ENCODE measurements at regions not wholly inside any gene's neighbourhood (a gene's known extent, or its start where the extent isn't known, plus 50 kb on each side); places are given as distances from the start of the nearest gene placed in this dataset.

DNA sequence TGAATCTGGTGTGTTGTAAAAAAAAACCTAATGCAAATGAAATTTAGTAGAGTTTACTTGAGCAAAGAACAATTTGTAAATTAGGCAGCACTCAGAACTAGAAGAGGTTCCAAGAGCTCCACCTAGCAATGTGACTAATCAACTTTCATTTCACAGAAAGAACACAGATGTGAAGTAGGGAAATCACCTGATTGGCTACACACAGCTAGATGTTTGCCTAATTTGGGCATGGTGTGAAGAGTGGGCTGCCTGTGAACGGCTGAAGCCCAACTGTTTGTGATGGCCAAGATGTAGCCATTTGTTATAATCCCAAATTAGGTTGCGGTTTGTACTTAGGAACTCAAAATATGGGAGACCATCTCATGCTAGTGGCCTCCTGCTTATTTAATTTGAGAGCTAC is 724.4 kb upstream of the SLITRK5 start:
- no peak for DNase-seq
- TF ChIP-seq, protein P1, sequence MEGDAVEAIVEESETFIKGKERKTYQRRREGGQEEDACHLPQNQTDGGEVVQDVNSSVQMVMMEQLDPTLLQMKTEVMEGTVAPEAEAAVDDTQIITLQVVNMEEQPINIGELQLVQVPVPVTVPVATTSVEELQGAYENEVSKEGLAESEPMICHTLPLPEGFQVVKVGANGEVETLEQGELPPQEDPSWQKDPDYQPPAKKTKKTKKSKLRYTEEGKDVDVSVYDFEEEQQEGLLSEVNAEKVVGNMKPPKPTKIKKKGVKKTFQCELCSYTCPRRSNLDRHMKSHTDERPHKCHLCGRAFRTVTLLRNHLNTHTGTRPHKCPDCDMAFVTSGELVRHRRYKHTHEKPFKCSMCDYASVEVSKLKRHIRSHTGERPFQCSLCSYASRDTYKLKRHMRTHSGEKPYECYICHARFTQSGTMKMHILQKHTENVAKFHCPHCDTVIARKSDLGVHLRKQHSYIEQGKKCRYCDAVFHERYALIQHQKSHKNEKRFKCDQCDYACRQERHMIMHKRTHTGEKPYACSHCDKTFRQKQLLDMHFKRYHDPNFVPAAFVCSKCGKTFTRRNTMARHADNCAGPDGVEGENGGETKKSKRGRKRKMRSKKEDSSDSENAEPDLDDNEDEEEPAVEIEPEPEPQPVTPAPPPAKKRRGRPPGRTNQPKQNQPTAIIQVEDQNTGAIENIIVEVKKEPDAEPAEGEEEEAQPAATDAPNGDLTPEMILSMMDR (IDR thresholded peaks at IDR 0.05): no peak
- no peak for TF ChIP-seq POLR2A (IDR thresholded peaks at IDR 0.05)
- no peak for TF ChIP-seq EP300 (IDR thresholded peaks at IDR 0.05)
- no peaks in the 10 kb centered on the region for H3K4me1 ChIP-seq (ENCODE audit: insufficient read depth)
- intact Hi-C loops (cut with DNase I): no loop called here
- WGBS, 3 donors: 68 to 76% (median 69%) methylated on average over 2 of the region's 2 CpGs
- H3K36me3 ChIP-seq: no peaks in the 10 kb centered on the region
- H3K27me3 ChIP-seq: no peaks in the 10 kb centered on the region
- no peaks in the 10 kb centered on the region for H3K9me3 ChIP-seq
- H3K4me3 ChIP-seq: no peak overlapping the region
- H3K27ac ChIP-seq: no peak overlapping the region

DNA sequence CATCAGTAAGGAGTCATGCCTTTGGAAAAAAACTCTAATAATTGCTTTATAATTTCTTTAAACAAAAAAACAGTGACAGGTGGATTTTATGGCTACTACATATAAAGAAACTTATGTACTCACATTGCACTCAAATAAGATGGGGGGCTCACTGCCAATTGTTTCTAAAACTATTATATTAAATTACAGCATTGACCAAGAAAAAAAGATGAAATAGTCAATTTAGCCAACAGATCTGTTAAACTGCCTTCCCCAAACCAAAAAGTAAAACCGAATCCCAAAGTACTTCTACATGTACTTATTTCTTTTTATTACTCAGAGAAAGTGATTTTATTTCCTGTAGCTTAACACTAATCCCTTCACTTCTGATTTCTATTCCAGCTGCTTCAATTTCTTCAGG is 716.8 kb upstream of the SLITRK5 start:
- TF ChIP-seq EP300 (IDR thresholded peaks at IDR 0.05) (no peak), POLR2A (IDR thresholded peaks at IDR 0.05) (no peak)
- TF ChIP-seq, protein P1 (IDR thresholded peaks at IDR 0.05): no peak
- no peak for DNase-seq
- H3K9me3 ChIP-seq: no peaks in the 10 kb centered on the region
- no peaks in the 10 kb centered on the region for H3K36me3 ChIP-seq
- intact Hi-C loops (cut with DNase I): no loop called here
- no peak overlapping the region for H3K4me3 ChIP-seq
- WGBS, 3 donors: 78 to 79% (median 78%) methylated on average over 1 of the region's 1 CpG
- H3K4me1 ChIP-seq (ENCODE audit: insufficient read depth): no peaks in the 10 kb centered on the region
- peaks cover 6% of the 10 kb centered on the region for H3K27me3 ChIP-seq
- no peak overlapping the region for H3K27ac ChIP-seq

DNA sequence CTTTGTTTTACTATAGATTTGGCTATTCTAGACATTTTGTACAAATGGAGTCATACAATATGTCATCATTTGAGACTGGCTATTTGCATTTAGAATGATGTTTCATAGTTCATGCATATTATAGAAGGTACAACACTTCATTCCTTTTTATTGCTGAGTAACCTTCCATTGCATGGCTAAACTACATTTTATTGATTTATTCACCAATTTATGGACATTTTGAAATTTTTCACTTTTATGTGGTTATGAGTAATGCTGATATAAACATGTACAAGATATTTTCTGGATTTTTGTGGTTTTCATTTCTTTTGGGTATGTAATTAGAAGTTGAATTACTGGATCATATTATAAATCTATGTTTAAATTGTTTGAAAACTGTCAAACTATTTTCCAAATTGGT is 710.3 kb upstream of the SLITRK5 start:
- Histone ChIP-seq H3K27ac (no peak overlapping the region), H3K4me1 (ENCODE audit: insufficient read depth) (no peaks in the 10 kb centered on the region), H3K9me3 (no peaks in the 10 kb centered on the region), H3K4me3 (no peak overlapping the region), H3K36me3 (no peaks in the 10 kb centered on the region), H3K27me3 (no peaks in the 10 kb centered on the region)
- no peak for TF ChIP-seq EP300 (IDR thresholded peaks at IDR 0.05)
- DNase-seq: no peak
- intact Hi-C loops (cut with DNase I): no loop called here

DNA sequence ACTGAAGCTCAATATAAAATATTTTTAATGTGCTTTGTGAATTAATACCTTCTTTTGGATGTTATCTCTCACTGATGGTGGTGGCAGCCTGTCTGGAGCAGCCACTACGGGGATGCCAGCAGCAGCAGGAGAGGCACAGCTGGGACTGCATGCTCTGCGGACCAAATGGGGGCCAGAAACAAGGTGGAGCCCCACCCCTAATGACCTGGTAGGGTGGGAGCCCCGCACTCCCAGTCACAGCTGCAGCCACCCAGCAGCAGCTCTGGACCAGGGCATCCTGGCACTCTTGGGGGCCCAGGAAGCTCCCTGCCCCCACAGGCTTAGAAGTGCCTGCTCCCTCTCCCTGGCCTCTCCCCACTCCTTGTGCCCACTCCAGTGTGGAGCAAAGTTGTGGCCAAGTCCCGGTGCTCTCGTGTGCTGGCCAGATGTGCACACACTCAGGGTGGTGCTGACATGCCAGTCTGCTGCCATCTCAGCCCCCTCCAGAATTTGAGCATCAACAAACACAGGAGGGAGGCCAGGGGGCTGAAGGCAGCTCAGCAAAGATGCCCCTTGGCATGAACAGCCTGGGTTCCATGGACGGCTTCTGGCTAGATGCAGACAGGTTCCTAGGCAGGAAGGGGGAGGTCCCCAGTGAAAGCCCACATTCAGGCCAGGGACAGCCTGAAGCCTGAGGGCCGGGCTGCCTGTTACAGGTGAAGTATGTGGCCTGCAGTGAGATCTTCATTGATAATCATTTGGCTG is 696.7 kb upstream of the SLITRK5 start:
- intact Hi-C loops (cut with DNase I): no loop called here
- Histone ChIP-seq H3K9me3 (no peaks in the 10 kb centered on the region), H3K36me3 (no peaks in the 10 kb centered on the region), H3K27me3 (no peaks in the 10 kb centered on the region), H3K27ac (no peak overlapping the region), H3K4me3 (no peak overlapping the region), H3K4me1 (ENCODE audit: insufficient read depth) (no peaks in the 10 kb centered on the region)
- TF ChIP-seq, protein P1 (IDR thresholded peaks at IDR 0.05): no peak
- TF ChIP-seq EP300 (IDR thresholded peaks at IDR 0.05): no peak
- no peak for TF ChIP-seq POLR2A (IDR thresholded peaks at IDR 0.05)
- 64 to 82% (median 70%) methylated on average over 7 of the region's 7 CpGs for WGBS, 3 donors
- DNase-seq: no peak

DNA sequence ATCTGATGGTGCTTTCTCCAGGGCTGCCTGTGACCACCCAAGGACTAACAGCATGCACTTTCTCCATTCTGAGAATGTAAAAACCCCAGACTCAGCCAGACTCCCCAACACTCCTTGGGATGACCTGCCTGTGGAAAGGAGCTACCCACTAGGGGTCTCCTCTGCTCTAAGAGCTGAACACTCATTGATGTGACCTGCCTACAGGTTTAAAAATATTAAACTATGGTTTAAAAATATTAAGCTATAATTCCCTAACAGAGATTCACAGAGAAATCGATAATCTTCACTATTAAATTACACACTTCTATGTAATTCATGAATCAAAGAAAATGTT is 696.2 kb upstream of the SLITRK5 start:
- no peaks in the 10 kb centered on the region for H3K4me1 ChIP-seq (ENCODE audit: insufficient read depth)
- no peak overlapping the region for H3K27ac ChIP-seq
- no peak for DNase-seq
- WGBS, 3 donors: 81 to 89% (median 88%) methylated on average over 1 of the region's 1 CpG
- TF ChIP-seq EP300 (IDR thresholded peaks at IDR 0.05) (no peak), POLR2A (IDR thresholded peaks at IDR 0.05) (no peak)
- TF ChIP-seq, protein P1 (IDR thresholded peaks at IDR 0.05): no peak
- intact Hi-C loops (cut with DNase I): no loop called here
- H3K36me3 ChIP-seq: no peaks in the 10 kb centered on the region
- no peaks in the 10 kb centered on the region for H3K27me3 ChIP-seq
- H3K9me3 ChIP-seq: no peaks in the 10 kb centered on the region
- H3K4me3 ChIP-seq: no peak overlapping the region

Data from ovary (tissue), 7 donors.